ENCODE measurements at regions not wholly inside any gene's neighbourhood (a gene's known extent, or its start where the extent isn't known, plus 50 kb on each side); places are given as distances from the start of the nearest gene placed in this dataset.

GRCh38 chr5:6142353-6142752 lies 236.0 kb downstream of the MED10 start:
- intact Hi-C loops (cut with micrococcal nuclease), result no loop called here
- H3K27me3 Mint-ChIP-seq, result peaks cover 3% of the 10 kb centered on the region
- H3K36me3 Mint-ChIP-seq (ENCODE audit: low read depth), result no peaks in the 10 kb centered on the region
- no peaks in the 10 kb centered on the region for H3K9me3 Mint-ChIP-seq
- DNase-seq, result no peak
- H3K4me3 Mint-ChIP-seq, result no peak overlapping the region
- H3K4me1 Mint-ChIP-seq, result no peaks in the 10 kb centered on the region
- no peak overlapping the region for H3K27ac Mint-ChIP-seq

- intact Hi-C loops (cut with micrococcal nuclease), result no loop called here
- Mint-ChIP-seq H3K36me3 (ENCODE audit: low read depth) (no peaks in the 10 kb centered on the region), H3K4me1 (no peaks in the 10 kb centered on the region), H3K27me3 (peaks cover 3% of the 10 kb centered on the region), H3K27ac (no peak overlapping the region), H3K9me3 (no peaks in the 10 kb centered on the region), H3K4me3 (no peak overlapping the region)
- no peak for DNase-seq
Observed at GRCh38 chr5:6140219-6140618, 238.1 kb downstream of the MED10 start.

GRCh38 chr5:6135977-6136376 lies 242.4 kb downstream of the MED10 start:
- Mint-ChIP-seq H3K4me3 (no peak overlapping the region), H3K4me1 (no peaks in the 10 kb centered on the region), H3K9me3 (no peaks in the 10 kb centered on the region), H3K27me3 (peaks cover 3% of the 10 kb centered on the region), H3K27ac (no peak overlapping the region), H3K36me3 (ENCODE audit: low read depth) (no peaks in the 10 kb centered on the region)
- intact Hi-C loops (cut with micrococcal nuclease), result no loop called here
- no peak for DNase-seq

GRCh38 chr5:6134281-6134680 lies 244.1 kb downstream of the MED10 start:
- DNase-seq, result no peak
- Mint-ChIP-seq H3K27ac (no peak overlapping the region), H3K4me3 (no peak overlapping the region), H3K27me3 (peaks cover 3% of the 10 kb centered on the region), H3K36me3 (ENCODE audit: low read depth) (no peaks in the 10 kb centered on the region), H3K9me3 (no peaks in the 10 kb centered on the region), H3K4me1 (no peaks in the 10 kb centered on the region)
- intact Hi-C loops (cut with micrococcal nuclease), result no loop called here

- H3K27me3 Mint-ChIP-seq, result no peaks in the 10 kb centered on the region
- H3K27ac Mint-ChIP-seq, result no peak overlapping the region
- intact Hi-C loops (cut with micrococcal nuclease), result no loop called here
- no peaks in the 10 kb centered on the region for H3K36me3 Mint-ChIP-seq (ENCODE audit: low read depth)
- no peaks in the 10 kb centered on the region for H3K4me1 Mint-ChIP-seq
- DNase-seq, result no peak
- no peak overlapping the region for H3K4me3 Mint-ChIP-seq
- peaks cover 23% of the 10 kb centered on the region for H3K9me3 Mint-ChIP-seq
Observed at GRCh38 chr5:6125781-6126180, 252.6 kb downstream of the MED10 start.

- no peak for DNase-seq
- Mint-ChIP-seq H3K27me3 (no peaks in the 10 kb centered on the region), H3K4me1 (no peaks in the 10 kb centered on the region), H3K36me3 (ENCODE audit: low read depth) (no peaks in the 10 kb centered on the region), H3K9me3 (peaks cover 7% of the 10 kb centered on the region), H3K27ac (no peak overlapping the region), H3K4me3 (no peak overlapping the region)
- intact Hi-C loops (cut with micrococcal nuclease), result no loop called here
Observed at GRCh38 chr5:6118691-6119090, 259.7 kb downstream of the MED10 start.

- H3K27me3 Mint-ChIP-seq, result no peaks in the 10 kb centered on the region
- H3K27ac Mint-ChIP-seq, result no peak overlapping the region
- DNase-seq, result no peak
- intact Hi-C loops (cut with micrococcal nuclease), result no loop called here
- no peaks in the 10 kb centered on the region for H3K36me3 Mint-ChIP-seq (ENCODE audit: low read depth)
- H3K4me1 Mint-ChIP-seq, result no peaks in the 10 kb centered on the region
- H3K9me3 Mint-ChIP-seq, result no peaks in the 10 kb centered on the region
- no peak overlapping the region for H3K4me3 Mint-ChIP-seq
Observed at GRCh38 chr5:6117212-6117611, 261.1 kb downstream of the MED10 start.

- no peak overlapping the region for H3K4me3 Mint-ChIP-seq
- no peaks in the 10 kb centered on the region for H3K9me3 Mint-ChIP-seq
- H3K27ac Mint-ChIP-seq, result no peak overlapping the region
- H3K36me3 Mint-ChIP-seq (ENCODE audit: low read depth), result no peaks in the 10 kb centered on the region
- no peak for DNase-seq
- no peaks in the 10 kb centered on the region for H3K27me3 Mint-ChIP-seq
- intact Hi-C loops (cut with micrococcal nuclease), result no loop called here
- no peaks in the 10 kb centered on the region for H3K4me1 Mint-ChIP-seq
Observed at GRCh38 chr5:6115852-6116251, 262.5 kb downstream of the MED10 start.

GRCh38 chr5:6112538-6112937 lies 265.8 kb downstream of the MED10 start:
- no peaks in the 10 kb centered on the region for H3K9me3 Mint-ChIP-seq
- no peak overlapping the region for H3K4me3 Mint-ChIP-seq
- H3K36me3 Mint-ChIP-seq (ENCODE audit: low read depth), result no peaks in the 10 kb centered on the region
- no peak overlapping the region for H3K27ac Mint-ChIP-seq
- no peaks in the 10 kb centered on the region for H3K4me1 Mint-ChIP-seq
- DNase-seq, result no peak
- H3K27me3 Mint-ChIP-seq, result no peaks in the 10 kb centered on the region
- intact Hi-C loops (cut with micrococcal nuclease), result no loop called here

GRCh38 chr5:6112125-6112524 lies 266.2 kb downstream of the MED10 start:
- Mint-ChIP-seq H3K36me3 (ENCODE audit: low read depth) (no peaks in the 10 kb centered on the region), H3K9me3 (no peaks in the 10 kb centered on the region), H3K27me3 (no peaks in the 10 kb centered on the region), H3K27ac (no peak overlapping the region), H3K4me3 (no peak overlapping the region), H3K4me1 (no peaks in the 10 kb centered on the region)
- no peak for DNase-seq
- intact Hi-C loops (cut with micrococcal nuclease), result no loop called here

- H3K9me3 Mint-ChIP-seq, result no peaks in the 10 kb centered on the region
Observed at GRCh38 chr5:6111131-6111530, 267.2 kb downstream of the MED10 start.

GRCh38 chr5:6110441-6111005 lies 267.8 kb downstream of the MED10 start:
- Mint-ChIP-seq H3K4me1 (no peaks in the 10 kb centered on the region), H3K9me3 (no peaks in the 10 kb centered on the region), H3K36me3 (ENCODE audit: low read depth) (no peaks in the 10 kb centered on the region), H3K27ac (no peak overlapping the region), H3K4me3 (no peak overlapping the region), H3K27me3 (no peaks in the 10 kb centered on the region)
- DNase-seq, result no peak
- intact Hi-C loops (cut with micrococcal nuclease), result no loop called here

More at GRCh38 chr5:6111131-6111530, 267.2 kb downstream of the MED10 start:
- no peak overlapping the region for H3K27ac Mint-ChIP-seq
- intact Hi-C loops (cut with micrococcal nuclease), result no loop called here
- no peaks in the 10 kb centered on the region for H3K4me1 Mint-ChIP-seq
- no peaks in the 10 kb centered on the region for H3K27me3 Mint-ChIP-seq
- H3K36me3 Mint-ChIP-seq (ENCODE audit: low read depth), result no peaks in the 10 kb centered on the region
- H3K4me3 Mint-ChIP-seq, result no peak overlapping the region
- no peak for DNase-seq

GRCh38 chr5:6108981-6109825 lies 269.1 kb downstream of the MED10 start:
- DNase-seq, result no peak
- H3K4me3 Mint-ChIP-seq, result no peak overlapping the region
- H3K36me3 Mint-ChIP-seq (ENCODE audit: low read depth), result no peaks in the 10 kb centered on the region
- intact Hi-C loops (cut with micrococcal nuclease), result no loop called here
- H3K4me1 Mint-ChIP-seq, result no peaks in the 10 kb centered on the region
- H3K27me3 Mint-ChIP-seq, result no peaks in the 10 kb centered on the region
- no peak overlapping the region for H3K27ac Mint-ChIP-seq
- no peaks in the 10 kb centered on the region for H3K9me3 Mint-ChIP-seq

- DNase-seq, result no peak
- intact Hi-C loops (cut with micrococcal nuclease), result no loop called here
- Mint-ChIP-seq H3K27ac (no peak overlapping the region), H3K9me3 (no peaks in the 10 kb centered on the region), H3K4me3 (no peak overlapping the region), H3K4me1 (no peaks in the 10 kb centered on the region), H3K27me3 (no peaks in the 10 kb centered on the region), H3K36me3 (ENCODE audit: low read depth) (no peaks in the 10 kb centered on the region)
Observed at GRCh38 chr5:6108540-6108848, 269.9 kb downstream of the MED10 start.
